ENCODE measurements at regions not wholly inside any gene's neighbourhood (a gene's known extent, or its start where the extent isn't known, plus 50 kb on each side); places are given as distances from the start of the nearest gene placed in this dataset.

- H3K4me3 Mint-ChIP-seq (ENCODE audit: unreplicated experiment): no peak overlapping the region
Measured at GRCh38 chr2:240235811-240236210, 95.4 kb upstream of the OTOS start.

GRCh38 chr2:240236217-240237111 is 96.0 kb upstream of the OTOS start:
- Mint-ChIP-seq H3K36me3 (ENCODE audit: low read depth, unreplicated experiment) (no peaks in the 10 kb centered on the region), H3K27me3 (ENCODE audit: unreplicated experiment) (peaks cover 12% of the 10 kb centered on the region), H3K9me3 (ENCODE audit: unreplicated experiment) (no peaks in the 10 kb centered on the region), H3K27ac (ENCODE audit: unreplicated experiment) (no peak overlapping the region), H3K4me1 (ENCODE audit: unreplicated experiment) (no peaks in the 10 kb centered on the region), H3K4me3 (ENCODE audit: unreplicated experiment) (no peak overlapping the region)
- no peak for TF ChIP-seq CTCF (IDR thresholded peaks at IDR 0.05; ENCODE audit: unreplicated experiment)
- no peak for DNase-seq (ENCODE audit: low spot score)

More at GRCh38 chr2:240235811-240236210, 95.4 kb upstream of the OTOS start:
- DNase-seq (ENCODE audit: low spot score): no peak
- Mint-ChIP-seq H3K36me3 (ENCODE audit: low read depth, unreplicated experiment) (no peaks in the 10 kb centered on the region), H3K27ac (ENCODE audit: unreplicated experiment) (no peak overlapping the region), H3K4me1 (ENCODE audit: unreplicated experiment) (no peaks in the 10 kb centered on the region), H3K27me3 (ENCODE audit: unreplicated experiment) (peaks cover 12% of the 10 kb centered on the region), H3K9me3 (ENCODE audit: unreplicated experiment) (no peaks in the 10 kb centered on the region)
- no peak for TF ChIP-seq CTCF (IDR thresholded peaks at IDR 0.05; ENCODE audit: unreplicated experiment)

GRCh38 chr2:240237609-240238174 is 97.2 kb upstream of the OTOS start:
- no peak overlapping the region for H3K27ac Mint-ChIP-seq (ENCODE audit: unreplicated experiment)
- TF ChIP-seq CTCF (IDR thresholded peaks at IDR 0.05; ENCODE audit: unreplicated experiment): no peak
- no peaks in the 10 kb centered on the region for H3K9me3 Mint-ChIP-seq (ENCODE audit: unreplicated experiment)
- H3K36me3 Mint-ChIP-seq (ENCODE audit: low read depth, unreplicated experiment): no peaks in the 10 kb centered on the region
- H3K27me3 Mint-ChIP-seq (ENCODE audit: unreplicated experiment): peaks cover 10% of the 10 kb centered on the region
- no peak for DNase-seq (ENCODE audit: low spot score)
- no peaks in the 10 kb centered on the region for H3K4me1 Mint-ChIP-seq (ENCODE audit: unreplicated experiment)
- no peak overlapping the region for H3K4me3 Mint-ChIP-seq (ENCODE audit: unreplicated experiment)

- no peak for DNase-seq (ENCODE audit: low spot score)
- H3K27ac Mint-ChIP-seq (ENCODE audit: unreplicated experiment): no peak overlapping the region
- H3K36me3 Mint-ChIP-seq (ENCODE audit: low read depth, unreplicated experiment): no peaks in the 10 kb centered on the region
- no peaks in the 10 kb centered on the region for H3K9me3 Mint-ChIP-seq (ENCODE audit: unreplicated experiment)
- no peak for TF ChIP-seq CTCF (IDR thresholded peaks at IDR 0.05; ENCODE audit: unreplicated experiment)
- H3K27me3 Mint-ChIP-seq (ENCODE audit: unreplicated experiment): peaks cover 10% of the 10 kb centered on the region
- no peak overlapping the region for H3K4me3 Mint-ChIP-seq (ENCODE audit: unreplicated experiment)
- H3K4me1 Mint-ChIP-seq (ENCODE audit: unreplicated experiment): no peaks in the 10 kb centered on the region
Measured at GRCh38 chr2:240238201-240238600, 97.7 kb upstream of the OTOS start.

GRCh38 chr2:240238786-240239185 is 98.3 kb upstream of the OTOS start:
- H3K27ac Mint-ChIP-seq (ENCODE audit: unreplicated experiment): no peak overlapping the region
- no peak for DNase-seq (ENCODE audit: low spot score)
- no peak for TF ChIP-seq CTCF (IDR thresholded peaks at IDR 0.05; ENCODE audit: unreplicated experiment)
- peaks cover 10% of the 10 kb centered on the region for H3K27me3 Mint-ChIP-seq (ENCODE audit: unreplicated experiment)
- no peak overlapping the region for H3K4me3 Mint-ChIP-seq (ENCODE audit: unreplicated experiment)
- no peaks in the 10 kb centered on the region for H3K36me3 Mint-ChIP-seq (ENCODE audit: low read depth, unreplicated experiment)
- H3K4me1 Mint-ChIP-seq (ENCODE audit: unreplicated experiment): no peaks in the 10 kb centered on the region
- no peaks in the 10 kb centered on the region for H3K9me3 Mint-ChIP-seq (ENCODE audit: unreplicated experiment)
